HCT116 (cell line): ENCODE measurements at regions not wholly inside any gene's neighbourhood (a gene's known extent, or its start where the extent isn't known, plus 50 kb on each side); places are given as distances from the start of the nearest gene placed in this dataset.

Experiments
- ATAC-seq: fragments of 200-7000 bp; cut with Tn5 transposase; 2 replicates; pipeline ENCODE4 v1.9.1; 2020; ENCODE audit warnings: mild to moderate bottlenecking, moderate library complexity
- BruUV-seq: library from RNA; stranded (reverse); fragments of 400-500 nt; replicated peaks from 2 replicates; lab custom pipeline; 2021; lab: Mats Ljungman, UMichigan
- CTCF ChIA-PET: fragments of 300-600 bp; sonication (Branson Sonifier 250); formaldehyde crosslinking; loops from one replicate; lab custom pipeline; 2021; ENCODE audit warnings: antibody characterized with exemption; lab: Charles Lee
- POLR2A ChIA-PET: fragments of 300-600, 350-600 bp; sonication (Branson Sonifier 250); formaldehyde crosslinking; loops from one replicate; lab custom pipeline; 2021; ENCODE audit warnings: antibody characterized with exemption; lab: Charles Lee
- RAD21 ChIA-PET, 2 experiments: fragments of 300-600 bp; sonication (Branson Sonifier 250); formaldehyde crosslinking; loops; one replicate each; lab custom pipeline; 2023; ENCODE audit warnings: low total read pairs in 2 of 2; ENCODE audit not compliant: uncharacterized antibody in 2 of 2, unreplicated experiment in 2 of 2, low non-redundant PET in 1 of 2; lab: Charles Lee
- DNase-seq: peaks from one replicate; pipeline ENCODE4 v3.0.0-alpha.2; 2010; ENCODE audit warnings: low read depth, low spot score
- H2AFZ ChIP-seq: fragments of 200-600 bp; shearing (Covaris generic), sonication (generic); 2 replicates; pipeline ENCODE4 v1.6.1; 2017; ENCODE audit warnings: low read depth, mixed run types, mixed read lengths, antibody characterized with exemption, low read length; ENCODE audit not compliant: poor library complexity, severe bottlenecking
- H3K27ac ChIP-seq: 2 replicates; pipeline ENCODE4 v1.5.1; 2012; ENCODE audit warnings: low read depth, low read length
- H3K27me3 ChIP-seq: fragments of 200-600 bp; sonication (generic); 2 replicates; pipeline ENCODE4 v1.6.1; 2016; ENCODE audit warnings: mixed run types, low read length, mixed read lengths; ENCODE audit not compliant: insufficient read depth
- H3K36me3 ChIP-seq, 2 experiments: fragments of 200-500 bp in 1 of 2; fragments of 200-600 bp in 1 of 2; sonication (Bioruptor generic) in 1 of 2; sonication (generic) in 1 of 2; 2 replicates each; pipeline versions ENCODE4 v1.5.1 to v1.6.1; 2014 to 2016; ENCODE audit warnings: low read length in 2 of 2, inconsistent platforms in 1 of 2, mixed read lengths in 1 of 2, mixed run types in 1 of 2; ENCODE audit not compliant: insufficient read depth in 2 of 2, control insufficient read depth in 1 of 2
- H3K4me1 ChIP-seq, 2 experiments: fragments of 200-600 bp in 1 of 2; sonication (generic) in 1 of 2; 2 replicates each; pipeline versions ENCODE4 v1.5.1 to v1.6.1; 2012 to 2017; ENCODE audit warnings: low read length in 2 of 2, inconsistent platforms in 1 of 2, mild to moderate bottlenecking in 1 of 2, mixed read lengths in 1 of 2, mixed run types in 1 of 2, moderate library complexity in 1 of 2; ENCODE audit not compliant: insufficient read depth in 2 of 2, control insufficient read depth in 1 of 2
- H3K4me2 ChIP-seq: fragments of 200-600 bp; sonication (generic); 2 replicates; pipeline ENCODE4 v1.6.1; 2017; ENCODE audit warnings: mixed run types, low read length, mixed read lengths
- H3K4me3 ChIP-seq, 2 experiments: fragments of 200-600 bp in 1 of 2; sonication (generic) in 1 of 2; replicated peaks in 1 of 2; 2 replicates each; pipeline ENCODE4 v1.5.1; 2011 to 2016; ENCODE audit warnings: low read length in 2 of 2, control low read depth in 1 of 2, low read depth in 1 of 2, mild to moderate bottlenecking in 1 of 2, mixed read lengths in 1 of 2, mixed run types in 1 of 2
- H3K79me2 ChIP-seq: fragments of 200-600 bp; sonication (generic); 2 replicates; pipeline ENCODE4 v1.6.1; 2017; ENCODE audit warnings: mild to moderate bottlenecking, mixed run types, low read length, moderate library complexity, mixed read lengths; ENCODE audit not compliant: insufficient read depth
- H3K9ac ChIP-seq: fragments of 200-600 bp; sonication (generic); 2 replicates; pipeline ENCODE4 v1.6.1; 2016; ENCODE audit warnings: low read length, mixed read lengths
- H3K9me2 ChIP-seq: fragments of 200-600 bp; sonication (generic), shearing (Covaris generic); 2 replicates; pipeline ENCODE4 v1.6.1; 2017; ENCODE audit warnings: mixed run types, mild to moderate bottlenecking, moderate library complexity; ENCODE audit not compliant: insufficient read depth
- H3K9me3 ChIP-seq, 2 experiments: fragments of 200-500 bp in 1 of 2; fragments of 200-600 bp in 1 of 2; sonication (Bioruptor generic) in 1 of 2; sonication (generic) in 1 of 2; 2 replicates each; pipeline ENCODE4 v1.6.1; 2014 to 2017; ENCODE audit warnings: low read length in 2 of 2, mixed read lengths in 2 of 2, inconsistent platforms in 1 of 2, low read depth in 1 of 2, mild to moderate bottlenecking in 1 of 2, mixed run types in 1 of 2, moderate library complexity in 1 of 2; ENCODE audit not compliant: control insufficient read depth in 1 of 2, insufficient read depth in 1 of 2
- H4K20me1 ChIP-seq: fragments of 200-600 bp; sonication (generic), shearing (Covaris generic); 2 replicates; pipeline ENCODE4 v1.6.1; 2017; ENCODE audit warnings: mixed run types, mild to moderate bottlenecking, moderate library complexity; ENCODE audit not compliant: insufficient read depth
- CTCF ChIP-seq, 3 experiments: fragments of 200-600 bp in 1 of 3; sonication (generic) in 1 of 3; IDR thresholded peaks in 2 of 3; conservative IDR thresholded peaks in 1 of 3; 2 replicates each; pipeline ENCODE4 v1.5.1; 2012 to 2017; ENCODE audit warnings: low read depth in 2 of 3, low read length in 2 of 3, antibody characterized with exemption in 1 of 3, borderline replicate concordance in 1 of 3, control low read depth in 1 of 3, mild to moderate bottlenecking in 1 of 3, mixed read lengths in 1 of 3, mixed run types in 1 of 3, moderate library complexity in 1 of 3; ENCODE audit not compliant: insufficient read depth in 1 of 3
- EGR1 ChIP-seq: IDR thresholded peaks from 2 replicates; pipeline ENCODE4 v1.6.1; 2012; ENCODE audit warnings: low read depth
- ELF1 ChIP-seq: IDR thresholded peaks from 2 replicates; pipeline ENCODE4 v1.6.1; 2012; ENCODE audit warnings: low read depth, borderline replicate concordance
- EZH2 ChIP-seq: fragments of 200-600 bp; sonication (generic); IDR thresholded peaks from 2 replicates; pipeline ENCODE4 v1.6.1; 2017; ENCODE audit warnings: antibody characterized with exemption, mixed run types
- EZH2phosphoT487 ChIP-seq: fragments of 200-600 bp; IDR thresholded peaks from 2 replicates; pipeline ENCODE4 v1.6.1; 2018; ENCODE audit warnings: antibody characterized with exemption, borderline replicate concordance
- FOSL1 ChIP-seq: IDR thresholded peaks from 2 replicates; pipeline ENCODE4 v1.6.1; 2012; ENCODE audit warnings: low read depth
- JUND ChIP-seq: IDR thresholded peaks from 2 replicates; pipeline ENCODE4 v1.6.1; 2012
- MAX ChIP-seq: IDR thresholded peaks from 2 replicates; pipeline ENCODE4 v1.6.1; 2012
- POLR2A ChIP-seq: IDR thresholded peaks from 2 replicates; pipeline ENCODE4 v1.7.0; 2011; ENCODE audit warnings: borderline replicate concordance; ENCODE audit not compliant: insufficient read depth, insufficient read length; ENCODE audit errors: extremely low read depth
- POLR2AphosphoS5 ChIP-seq: IDR thresholded peaks from 2 replicates; pipeline ENCODE4 v1.6.1; 2011; ENCODE audit warnings: mild to moderate bottlenecking, low read depth, low read length, moderate library complexity
- RAD21 ChIP-seq: IDR thresholded peaks from 2 replicates; pipeline ENCODE4 v1.6.1; 2012; ENCODE audit warnings: low read depth, mild to moderate bottlenecking
- SIN3A ChIP-seq: IDR thresholded peaks from 2 replicates; pipeline ENCODE4 v1.6.1; 2012; ENCODE audit warnings: low read depth
- SP1 ChIP-seq: IDR thresholded peaks from 2 replicates; pipeline ENCODE4 v1.6.1; 2012; ENCODE audit warnings: low read depth
- SRF ChIP-seq: IDR thresholded peaks from 2 replicates; pipeline ENCODE4 v1.6.1; 2012; ENCODE audit warnings: low read depth
- TCF7L2 ChIP-seq: IDR thresholded peaks from 2 replicates; pipeline ENCODE4 v1.7.0; 2011; ENCODE audit warnings: borderline replicate concordance, inconsistent platforms; ENCODE audit not compliant: insufficient read depth, insufficient read length; ENCODE audit errors: extremely low read depth
- YY1 ChIP-seq: IDR thresholded peaks from 2 replicates; pipeline ENCODE4 v1.6.1; 2011; ENCODE audit warnings: low read length, low read depth, moderate library complexity, mild to moderate bottlenecking; ENCODE audit not compliant: insufficient replicate concordance; ENCODE audit errors: extremely low read depth
- ZBTB33 ChIP-seq: IDR thresholded peaks from 2 replicates; pipeline ENCODE4 v1.6.1; 2011; ENCODE audit warnings: mild to moderate bottlenecking, low read length, moderate library complexity; ENCODE audit not compliant: insufficient replicate concordance; ENCODE audit errors: extremely low read depth
- ZFX ChIP-seq: fragments of 450-650 bp; IDR thresholded peaks from 2 replicates; pipeline ENCODE4 v1.6.1; 2017
- intact Hi-C: fragments of 100-400 bp; cut with micrococcal nuclease; formaldehyde crosslinking; loops from 2 replicates; pipeline ENCODE4 v1.10.0; 2022
- TF ChIP-seq, protein P1 (sequence below): IDR thresholded peaks from 2 replicates; pipeline ENCODE4 v1.6.1; 2012

GRCh38 chr1:90838720-90839119 lies 121.6 kb upstream of the BARHL2 start:
- H3K9me2 ChIP-seq = no peaks in the 10 kb centered on the region
- H4K20me1 ChIP-seq = no peaks in the 10 kb centered on the region
- no TSS peak for BruUV-seq
- no peak for TF ChIP-seq TCF7L2
- no peak for TF ChIP-seq CTCF (IDR thresholded peaks at IDR 0.05 in 2 of 3, conservative IDR thresholded peaks at IDR 0.05 in 1 of 3; ENCODE audit: borderline replicate concordance in 1 of 3, insufficient read depth in 1 of 3, low read depth in 2 of 3, low read length in 2 of 3)
- TF ChIP-seq EZH2phosphoT487 = no peak
- TF ChIP-seq ZBTB33 = no peak
- TF ChIP-seq YY1 = no peak
- no peak for TF ChIP-seq POLR2A
- TF ChIP-seq, protein P1, sequence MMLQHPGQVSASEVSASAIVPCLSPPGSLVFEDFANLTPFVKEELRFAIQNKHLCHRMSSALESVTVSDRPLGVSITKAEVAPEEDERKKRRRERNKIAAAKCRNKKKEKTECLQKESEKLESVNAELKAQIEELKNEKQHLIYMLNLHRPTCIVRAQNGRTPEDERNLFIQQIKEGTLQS = no peak
- no peak for TF ChIP-seq JUND
- no peak for TF ChIP-seq ELF1
- no peak for TF ChIP-seq EGR1
- TF ChIP-seq MAX = no peak
- no peak for TF ChIP-seq SRF
- no peak for TF ChIP-seq RAD21
- TF ChIP-seq FOSL1 = no peak
- TF ChIP-seq ZFX = no peak
- no peak for TF ChIP-seq SP1
- no peak for TF ChIP-seq POLR2AphosphoS5
- no peak for TF ChIP-seq SIN3A
- TF ChIP-seq EZH2 = no peak
- no peak overlapping the region for H2AFZ ChIP-seq
- H3K36me3 ChIP-seq = no peaks in the 10 kb centered on the region
- H3K27ac ChIP-seq = no peak overlapping the region
- H3K27me3 ChIP-seq = no peaks in the 10 kb centered on the region
- no peak for ATAC-seq
- H3K4me2 ChIP-seq = no peak overlapping the region
- POLR2A ChIA-PET = no interaction called here
- DNase-seq = no peak
- intact Hi-C loops = no loop called here
- H3K79me2 ChIP-seq = no peaks in the 10 kb centered on the region
- no peak overlapping the region for H3K9ac ChIP-seq
- no peak overlapping the region for H3K4me3 ChIP-seq
- CTCF ChIA-PET = no interaction called here
- no peaks in the 10 kb centered on the region for H3K9me3 ChIP-seq
- H3K4me1 ChIP-seq = no peaks in the 10 kb centered on the region
- RAD21 ChIA-PET = no interaction called here
